GM18858 (cell line): ENCODE measurements at regions not wholly inside any gene's neighbourhood (a gene's known extent, or its start where the extent isn't known, plus 50 kb on each side); places are given as distances from the start of the nearest gene placed in this dataset.

Experiments used
- ATAC-seq: cut with Tn5 transposase; IDR thresholded peaks from one replicate; pipeline ENCODE4 v1.9.1; 2021; ENCODE audit not compliant: unreplicated experiment

DNA sequence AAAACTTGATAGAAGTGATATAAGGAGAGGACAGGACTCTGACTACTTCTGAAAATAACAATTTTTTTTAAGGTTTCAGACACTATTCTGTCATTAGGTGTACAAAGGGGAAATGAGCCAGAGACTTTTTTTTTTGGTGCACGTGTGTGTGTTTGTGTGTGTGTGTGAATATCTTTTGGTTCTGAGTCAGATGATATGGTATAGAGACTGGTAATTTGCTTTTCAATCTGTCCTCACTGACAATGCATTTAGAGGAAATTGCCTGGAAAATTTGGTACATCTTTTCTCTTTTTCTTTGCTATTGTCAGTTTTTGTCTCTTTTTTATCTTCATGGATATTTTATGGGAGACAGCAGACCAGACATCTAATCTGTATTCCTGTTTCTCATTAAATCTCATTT is 59.3 kb downstream of the DDIT4L start:
- ATAC-seq, result no peak

- no peak for ATAC-seq
These were observed 59.8 kb downstream of the DDIT4L start for GRCh38 chr4:100130491-100130890.

GRCh38 chr4:100129774-100130173 is 60.5 kb downstream of the DDIT4L start:
- ATAC-seq, result no peak

- ATAC-seq, result no peak
These were observed 61.9 kb downstream of the DDIT4L start for GRCh38 chr4:100128338-100128737.

DNA sequence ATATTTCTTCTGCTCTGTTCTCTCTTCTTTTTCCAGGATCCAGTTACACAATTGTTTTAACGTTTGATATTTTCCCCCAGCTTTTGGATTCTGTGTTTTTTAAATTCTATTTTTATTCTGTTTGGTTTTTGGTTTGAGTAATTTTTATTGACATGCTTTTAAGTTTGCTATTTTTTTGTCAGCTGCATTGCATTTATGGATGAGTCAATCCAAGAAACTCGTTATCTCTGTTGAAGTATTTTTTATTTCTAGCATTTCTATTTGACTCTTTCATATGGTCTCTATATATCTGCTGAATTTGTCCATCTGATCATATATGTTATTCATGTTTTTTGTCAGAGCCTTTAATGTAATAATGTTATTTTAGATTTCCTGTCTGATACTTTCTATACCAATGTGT is 65.6 kb downstream of the DDIT4L start:
- no peak for ATAC-seq

DNA sequence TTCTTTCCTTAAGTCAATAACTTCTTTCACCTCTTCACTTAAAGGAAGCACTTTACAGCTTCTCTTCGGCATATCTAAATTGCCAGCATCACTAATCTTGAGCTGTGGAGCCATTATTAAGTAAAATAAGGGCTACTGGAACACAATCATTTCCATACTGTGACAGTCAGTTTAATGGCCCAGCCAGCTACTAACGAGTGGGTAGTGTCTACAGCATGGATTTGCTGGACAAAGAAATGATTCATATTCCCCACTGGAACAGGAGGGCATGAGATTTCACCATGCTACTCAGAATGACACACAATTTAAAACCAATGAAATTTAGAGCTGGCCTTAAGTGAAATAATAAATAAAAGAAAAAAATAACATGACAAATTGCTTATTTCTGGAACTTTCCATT is 72.1 kb downstream of the DDIT4L start:
- ATAC-seq, result no peak

DNA sequence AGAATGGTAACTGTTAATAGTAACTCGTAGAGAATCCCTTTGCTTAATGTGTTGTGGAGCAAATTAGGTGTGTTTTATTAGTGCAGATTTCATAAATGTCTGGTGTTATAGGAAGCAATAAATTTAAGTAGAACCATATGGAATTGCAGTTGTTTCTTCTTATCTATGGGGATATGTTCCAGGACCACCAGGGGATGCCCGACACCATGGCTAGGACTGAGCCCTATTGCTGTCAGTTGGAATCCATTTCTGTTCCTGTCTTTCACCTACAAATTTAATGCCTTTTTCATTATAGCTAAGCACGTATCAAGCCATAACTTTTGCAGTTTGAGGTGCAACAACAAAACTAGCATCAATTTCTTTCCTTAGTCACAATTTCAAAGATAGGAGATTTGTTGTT is 72.5 kb downstream of the DDIT4L start:
- ATAC-seq, result no peak

GRCh38 chr4:100114909-100115308 is 75.4 kb downstream of the DDIT4L start:
- no peak for ATAC-seq

GRCh38 chr4:100113732-100114131 is 76.5 kb downstream of the DDIT4L start:
- ATAC-seq, result no peak

DNA sequence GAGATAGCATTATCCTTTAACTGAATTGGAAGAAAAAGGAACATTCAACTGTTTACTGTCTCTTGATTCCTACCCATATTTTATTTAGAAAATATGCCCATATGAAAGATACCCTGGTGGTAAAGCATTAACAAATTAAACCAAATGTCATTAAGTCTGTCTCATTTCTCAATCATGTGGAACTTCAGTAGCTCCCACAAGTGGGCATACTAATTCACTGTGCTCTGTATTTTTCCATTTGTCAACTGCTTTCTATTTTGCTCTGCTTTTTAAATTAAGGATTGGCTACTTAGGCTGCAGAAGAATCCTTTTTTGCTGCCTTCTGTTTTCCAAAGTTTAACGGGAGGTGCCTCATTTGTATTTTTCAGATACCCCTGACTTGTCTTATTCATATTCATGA is 77.2 kb downstream of the DDIT4L start:
- no peak for ATAC-seq

DNA sequence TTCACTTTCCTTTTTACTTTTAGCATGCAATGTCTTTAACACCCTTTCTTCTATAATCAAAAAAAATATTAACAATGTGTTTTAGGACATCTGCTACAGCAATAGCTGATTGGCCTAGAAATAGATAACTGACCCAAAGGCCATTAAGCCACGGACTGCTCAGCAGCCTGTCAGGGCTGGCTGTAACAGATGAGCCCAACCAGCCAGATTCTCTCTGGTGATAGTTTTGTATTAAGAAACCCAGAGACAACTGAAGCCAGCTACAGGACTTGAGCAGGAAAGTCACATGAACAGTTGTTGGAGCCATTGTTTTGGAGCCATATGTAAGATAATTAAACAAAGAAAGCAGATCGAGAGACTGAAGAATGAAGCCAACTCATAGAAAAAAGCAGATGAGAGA is 80.3 kb downstream of the DDIT4L start:
- no peak for ATAC-seq

- ATAC-seq, result no peak
These were observed 81.4 kb downstream of the DDIT4L start for GRCh38 chr4:100108869-100109268.

GRCh38 chr4:100106982-100107381 is 83.3 kb downstream of the DDIT4L start:
- ATAC-seq, result peak; percentile 100

- no peak for ATAC-seq
These were observed 86.6 kb downstream of the DDIT4L start for GRCh38 chr4:100103671-100104070.

GRCh38 chr4:100100985-100101384 is 89.3 kb downstream of the DDIT4L start:
- peak; percentile 67 for ATAC-seq

- no peak for ATAC-seq
These were observed 90.5 kb downstream of the DDIT4L start for GRCh38 chr4:100099746-100100145.

GRCh38 chr4:100098681-100099080 is 91.6 kb downstream of the DDIT4L start:
- no peak for ATAC-seq

DNA sequence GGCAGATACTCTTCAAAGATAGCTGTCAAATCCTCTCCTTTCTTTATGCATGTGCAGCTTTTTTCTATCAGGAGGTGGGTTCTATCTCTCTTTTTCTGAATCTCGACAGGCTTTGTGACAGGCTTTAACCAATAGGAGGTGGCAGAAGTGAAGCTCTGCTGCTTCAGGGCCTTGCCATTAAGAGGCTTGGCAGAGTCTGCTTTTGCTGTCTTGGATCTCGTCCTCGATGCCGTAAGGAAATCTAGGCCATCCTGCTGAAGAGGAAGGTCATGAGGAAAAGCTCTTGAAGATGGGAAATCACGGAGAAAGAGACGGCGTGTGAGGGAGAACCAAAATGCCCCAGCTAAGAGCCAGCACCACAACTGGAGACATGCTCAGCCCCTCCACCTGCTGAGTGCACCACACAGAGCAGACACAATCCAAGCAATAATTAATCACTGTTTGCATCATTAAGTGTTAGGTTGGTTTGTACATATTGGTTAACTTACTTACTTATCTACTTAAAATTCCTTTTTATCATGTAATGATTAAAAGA is 92.2 kb downstream of the DDIT4L start:
- no peak for ATAC-seq

DNA sequence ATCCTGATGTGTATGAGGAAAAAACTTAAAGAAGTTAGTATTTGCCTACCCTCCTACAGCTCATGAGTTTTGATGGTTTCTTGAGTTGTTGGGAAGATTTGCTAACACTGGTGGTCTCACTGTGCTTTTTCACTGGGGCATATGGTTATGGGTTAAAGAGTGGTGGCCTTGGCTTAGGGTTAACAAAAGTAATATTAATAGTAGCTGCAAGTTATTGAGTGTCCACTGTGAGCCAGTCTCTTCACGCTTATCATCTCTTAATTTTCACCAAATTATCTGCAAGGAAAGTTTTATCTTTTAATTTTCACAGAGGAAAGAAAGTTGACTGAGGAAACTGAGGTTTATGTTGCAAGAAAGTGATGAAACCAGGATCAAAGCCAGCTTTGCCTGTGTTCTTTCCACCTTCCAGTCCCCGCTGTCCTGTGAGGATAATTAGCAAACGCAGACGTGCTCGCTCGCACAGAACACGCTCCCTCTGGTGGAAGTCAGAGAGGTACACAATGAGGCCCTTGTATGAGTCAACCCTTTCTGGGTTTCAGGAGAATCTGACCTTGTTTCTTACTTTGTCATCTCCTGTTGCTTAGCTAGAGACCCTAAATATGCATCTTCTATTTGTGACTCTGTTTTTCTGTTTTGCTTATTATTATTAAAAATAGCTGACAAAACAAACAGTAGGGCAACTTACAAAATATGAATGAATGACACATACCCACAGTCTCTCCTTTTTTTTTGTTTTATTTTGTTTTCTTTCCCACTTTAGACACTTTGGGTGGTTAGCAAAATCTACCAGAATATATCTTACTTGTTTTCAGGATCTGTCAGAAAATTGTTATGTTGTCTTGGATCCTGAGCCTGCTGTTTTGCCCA is 94.3 kb downstream of the DDIT4L start:
- peak; percentile 92 for ATAC-seq

- peak; percentile 75 for ATAC-seq
These were observed 97.0 kb downstream of the DDIT4L start for GRCh38 chr4:100093091-100093866.

- no peak for ATAC-seq
These were observed 102.5 kb downstream of the DDIT4L start for GRCh38 chr4:100087743-100088142.
